IMR-90 (cell line): ENCODE measurements at regions not wholly inside any gene's neighbourhood (a gene's known extent, or its start where the extent isn't known, plus 50 kb on each side); places are given as distances from the start of the nearest gene placed in this dataset.

Experiments
- ATAC-seq: fragments of 200-7000 bp; cut with Tn5 transposase; 2 replicates; pipeline ENCODE4 v1.9.1; 2020; ENCODE audit warnings: low read depth, mild to moderate bottlenecking, moderate library complexity
- BruUV-seq: library from RNA; stranded (reverse); fragments of 400-500 nt; replicated peaks from 2 replicates; lab custom pipeline; 2021; lab: Mats Ljungman, UMichigan
- CTCF ChIA-PET: fragments of 300-600 bp; formaldehyde crosslinking; extraction: SDS; loops from one replicate; lab custom pipeline; 2021; ENCODE audit warnings: antibody characterized with exemption; lab: Yijun Ruan, JAX
- POLR2A ChIA-PET: fragments of 300-600 bp; sonication (Branson Sonifier 250); formaldehyde crosslinking; loops from one replicate; lab custom pipeline; 2022; ENCODE audit warnings: antibody characterized with exemption; ENCODE audit not compliant: unreplicated experiment; lab: Charles Lee
- DNase-seq: peaks from one replicate; pipeline ENCODE4 v3.0.0; 2013
- H2AFZ ChIP-seq: replicated peaks from 2 replicates; pipeline ENCODE3; 2013; ENCODE audit warnings: low read length, mild to moderate bottlenecking; ENCODE audit not compliant: poor library complexity
- H2AK5ac ChIP-seq: 2 replicates; pipeline ENCODE4 v1.6.1; 2013; ENCODE audit warnings: low read depth, low read length, inconsistent platforms
- H2AK9ac ChIP-seq: replicated peaks from 2 replicates; pipeline ENCODE3; 2013; ENCODE audit warnings: mild to moderate bottlenecking, low read depth, low read length, moderate library complexity; ENCODE audit not compliant: poor library complexity
- H2BK120ac ChIP-seq: 2 replicates; pipeline ENCODE4 v1.6.1; 2013; ENCODE audit warnings: low read depth, low read length, inconsistent platforms
- H2BK15ac ChIP-seq: 3 replicates; pipeline ENCODE4 v1.6.1; 2013; ENCODE audit warnings: low read depth, low read length, inconsistent platforms
- H2BK20ac ChIP-seq: 2 replicates; pipeline ENCODE4 v1.6.1; 2013; ENCODE audit warnings: low read depth, mild to moderate bottlenecking, inconsistent platforms, low read length, moderate library complexity
- H2BK5ac ChIP-seq: 2 replicates; pipeline ENCODE4 v1.6.1; 2013; ENCODE audit warnings: mild to moderate bottlenecking, low read depth, low read length, inconsistent platforms; ENCODE audit not compliant: poor library complexity, severe bottlenecking
- H3K14ac ChIP-seq: replicated peaks from 2 replicates; pipeline ENCODE4 v1.6.1; 2013; ENCODE audit warnings: low read depth, low read length, inconsistent platforms
- H3K18ac ChIP-seq: 2 replicates; pipeline ENCODE4 v1.6.1; 2013; ENCODE audit warnings: low read depth, low read length, control low read depth
- H3K23ac ChIP-seq: 2 replicates; pipeline ENCODE4 v1.6.1; 2013; ENCODE audit warnings: low read depth, low read length, inconsistent platforms
- H3K27ac ChIP-seq: 2 replicates; pipeline ENCODE4 v1.5.1; 2013; ENCODE audit warnings: mild to moderate bottlenecking, control low read depth, low read length; ENCODE audit not compliant: insufficient read depth
- H3K27me3 ChIP-seq: 2 replicates; pipeline ENCODE4 v1.6.1; 2013; ENCODE audit warnings: low read length; ENCODE audit not compliant: control insufficient read depth, insufficient read depth
- H3K36me3 ChIP-seq: 2 replicates; pipeline ENCODE4 v1.6.1; 2013; ENCODE audit warnings: low read length, mixed read lengths; ENCODE audit not compliant: control insufficient read depth, insufficient read depth
- H3K4ac ChIP-seq: 2 replicates; pipeline ENCODE4 v1.6.1; 2013; ENCODE audit warnings: low read depth, low read length, inconsistent platforms
- H3K4me1 ChIP-seq: 2 replicates; pipeline ENCODE4 v1.6.1; 2013; ENCODE audit warnings: low read length, mixed read lengths; ENCODE audit not compliant: control insufficient read depth, insufficient read depth
- H3K4me2 ChIP-seq: 2 replicates; pipeline ENCODE4 v1.6.1; 2013; ENCODE audit warnings: low read depth, mild to moderate bottlenecking, control low read depth, low read length, moderate library complexity
- H3K4me3 ChIP-seq: 2 replicates; pipeline ENCODE4 v1.5.1; 2013; ENCODE audit warnings: low read depth, mild to moderate bottlenecking, control low read depth, low read length, moderate library complexity; ENCODE audit not compliant: insufficient read depth
- H3K56ac ChIP-seq: 2 replicates; pipeline ENCODE4 v1.6.1; 2013; ENCODE audit warnings: low read length, inconsistent platforms; ENCODE audit not compliant: insufficient read depth; ENCODE audit errors: extremely low read depth
- H3K79me1 ChIP-seq, 2 experiments: 2 replicates each; pipeline ENCODE4 v1.6.1; 2013; ENCODE audit warnings: low read length in 2 of 2, inconsistent platforms in 1 of 2, low read depth in 1 of 2
- H3K9ac ChIP-seq: 2 replicates; pipeline ENCODE4 v1.6.1; 2013; ENCODE audit warnings: low read depth, low read length, control low read depth
- H3K9me1 ChIP-seq: 2 replicates; pipeline ENCODE4 v1.6.1; 2013; ENCODE audit warnings: low read length, inconsistent platforms; ENCODE audit not compliant: insufficient read depth
- H3K9me3 ChIP-seq: 2 replicates; pipeline ENCODE4 v1.6.1; 2013; ENCODE audit warnings: low read length; ENCODE audit not compliant: control insufficient read depth, insufficient read depth
- H4K20me1 ChIP-seq: 2 replicates; pipeline ENCODE4 v1.6.1; 2013; ENCODE audit warnings: low read length, inconsistent platforms; ENCODE audit not compliant: insufficient read depth
- H4K5ac ChIP-seq: 2 replicates; pipeline ENCODE4 v1.6.1; 2013; ENCODE audit warnings: mild to moderate bottlenecking, low read depth, low read length, control low read depth
- H4K8ac ChIP-seq, 2 experiments: 2 replicates each; pipeline ENCODE4 v1.6.1; 2013; ENCODE audit warnings: low read depth in 2 of 2, low read length in 2 of 2, control low read depth in 1 of 2, inconsistent platforms in 1 of 2
- H4K91ac ChIP-seq: 2 replicates; pipeline ENCODE4 v1.6.1; 2013; ENCODE audit warnings: low read depth, low read length, inconsistent platforms; ENCODE audit not compliant: insufficient read depth
- BHLHE40 ChIP-seq: fragments of 150-350 bp; IDR thresholded peaks from 2 replicates; pipeline ENCODE4 v1.6.1; 2016; ENCODE audit warnings: mild to moderate bottlenecking, low read depth, low read length
- CEBPB ChIP-seq: IDR thresholded peaks from 2 replicates; pipeline ENCODE4 v1.6.1; 2012; ENCODE audit warnings: low read depth, low read length, improper control_type of control experiment
- CHD1 ChIP-seq: IDR thresholded peaks from 2 replicates; pipeline ENCODE4 v1.6.1; 2012; ENCODE audit warnings: low read depth, low read length, improper control_type of control experiment
- CTCF ChIP-seq: conservative IDR thresholded peaks from 2 replicates; pipeline ENCODE4 v1.5.1; 2012; ENCODE audit warnings: mild to moderate bottlenecking, low read depth, low read length, improper control_type of control experiment
- ELK1 ChIP-seq: fragments of 150-350 bp; IDR thresholded peaks from 2 replicates; pipeline ENCODE4 v1.6.1; 2016; ENCODE audit warnings: low read depth, mild to moderate bottlenecking, low read length, moderate library complexity, borderline replicate concordance
- FOS ChIP-seq: fragments of 150-350 bp; IDR thresholded peaks from 2 replicates; pipeline ENCODE4 v1.6.1; 2016; ENCODE audit warnings: low read depth, low read length
- MAFK ChIP-seq: IDR thresholded peaks from 2 replicates; pipeline ENCODE4 v1.6.1; 2012; ENCODE audit warnings: low read depth, low read length, improper control_type of control experiment
- MXI1 ChIP-seq: IDR thresholded peaks from 2 replicates; pipeline ENCODE4 v1.6.1; 2012; ENCODE audit warnings: low read depth, mild to moderate bottlenecking, low read length, moderate library complexity, borderline replicate concordance
- NFE2L2 ChIP-seq: fragments of 150-350 bp; IDR thresholded peaks from 2 replicates; pipeline ENCODE4 v1.6.1; 2016; ENCODE audit warnings: low read depth, mild to moderate bottlenecking, low read length
- POLR2A ChIP-seq: IDR thresholded peaks from 2 replicates; pipeline ENCODE4 v1.6.1; 2012; ENCODE audit warnings: mild to moderate bottlenecking, low read depth, low read length
- RAD21 ChIP-seq: IDR thresholded peaks from 2 replicates; pipeline ENCODE4 v1.6.1; 2012; ENCODE audit warnings: low read length, improper control_type of control experiment
- RCOR1 ChIP-seq: IDR thresholded peaks from 2 replicates; pipeline ENCODE4 v1.6.1; 2012; ENCODE audit warnings: mild to moderate bottlenecking, low read length, improper control_type of control experiment; ENCODE audit not compliant: insufficient replicate concordance
- RFX5 ChIP-seq: IDR thresholded peaks from 2 replicates; pipeline ENCODE4 v1.8.0; 2012; ENCODE audit warnings: low read depth, mild to moderate bottlenecking, low read length, moderate library complexity
- SMC3 ChIP-seq: fragments of 150-350 bp; IDR thresholded peaks from 2 replicates; pipeline ENCODE4 v1.6.1; 2016; ENCODE audit warnings: low read depth, mild to moderate bottlenecking, antibody characterized with exemption, low read length, moderate library complexity
- USF2 ChIP-seq: fragments of 150-350 bp; IDR thresholded peaks from 2 replicates; pipeline ENCODE4 v1.6.1; 2017; ENCODE audit warnings: mild to moderate bottlenecking, antibody characterized with exemption, low read length, low read depth
- WGBS, 2 experiments: methylation state at CpG; one replicate each; pipeline versions ENCODE4 v1.1.5 to v1.1.7; 2013; ENCODE audit warnings: missing lambda C conversion rate in 2 of 2; ENCODE audit not compliant: insufficient read length in 1 of 2; ENCODE audit errors: extremely low coverage in 2 of 2; 5-methylcytosine and 5-hydroxymethylcytosine counted together
- dilution Hi-C: fragments of 300-500 bp; cut with HindIII; formaldehyde crosslinking; loops from one replicate; pipeline ENCODE4 v1.14.3; 2018; ENCODE audit warnings: low sequenced_read_pairs; ENCODE audit not compliant: unreplicated experiment
- in situ Hi-C: fragments of 300-500 bp; cut with MboI; formaldehyde crosslinking; loops from 3 replicates; pipeline ENCODE4 v1.14.3; 2019; ENCODE audit warnings: low sequenced_read_pairs, inconsistent platforms, mixed read lengths
- intact Hi-C: fragments of 100-400 bp; cut with micrococcal nuclease; formaldehyde crosslinking; loops from 2 replicates; pipeline ENCODE4 v1.10.0; 2022

GRCh38 chr13:99809496-99809895 lies 162.1 kb downstream of the ZIC5 start:
- BruUV-seq = no TSS peak
- no peak overlapping the region for H2AK5ac ChIP-seq
- no peaks in the 10 kb centered on the region for H3K9me3 ChIP-seq
- POLR2A ChIA-PET = interaction anchor here (0.6 kb wide), 1 partner anchor 194 kb away, joined by 3 read pairs; no protein-coding TSS in a partner anchor
- H3K79me1 ChIP-seq = no peaks in the 10 kb centered on the region
- H3K9ac ChIP-seq = no peak overlapping the region
- no peak overlapping the region for H3K18ac ChIP-seq
- in situ Hi-C loops (no loop called here), intact Hi-C loops (loop anchor here (10.0 kb wide), 1 partner anchor 365 kb away; no protein-coding TSS in a partner anchor), dilution Hi-C loops (no loop called here)
- H4K91ac ChIP-seq = no peak overlapping the region
- no peak overlapping the region for H3K4me2 ChIP-seq
- H3K4me1 ChIP-seq = no peaks in the 10 kb centered on the region
- H3K56ac ChIP-seq = no peak overlapping the region
- CTCF ChIA-PET = no interaction called here
- no peak for DNase-seq
- no peak overlapping the region for H4K5ac ChIP-seq
- no peak overlapping the region for H2AFZ ChIP-seq
- H3K4ac ChIP-seq = no peak overlapping the region
- H2AK9ac ChIP-seq = no peak overlapping the region
- H4K8ac ChIP-seq = no peak overlapping the region
- WGBS, 2 experiments = 41% methylated on average over 4 of the region's 8 CpGs; no CpG with 5 or more reads in 1 of the 2 experiments
- no peak overlapping the region for H2BK15ac ChIP-seq
- H3K14ac ChIP-seq = no peak overlapping the region
- H3K27ac ChIP-seq = no peak overlapping the region
- TF ChIP-seq MAFK = no peak
- no peak for TF ChIP-seq BHLHE40
- TF ChIP-seq FOS = no peak
- no peak for TF ChIP-seq MXI1
- no peak for TF ChIP-seq CHD1
- TF ChIP-seq RFX5 = no peak
- TF ChIP-seq CTCF = no peak
- no peak for TF ChIP-seq RAD21
- TF ChIP-seq SMC3 = no peak
- no peak for TF ChIP-seq ELK1
- no peak for TF ChIP-seq RCOR1
- no peak for TF ChIP-seq POLR2A
- TF ChIP-seq NFE2L2 = no peak
- TF ChIP-seq CEBPB = no peak
- TF ChIP-seq USF2 = no peak
- H3K27me3 ChIP-seq = no peaks in the 10 kb centered on the region; the same call in 1 of the 2 replicates
- no peak overlapping the region for H2BK120ac ChIP-seq
- H3K36me3 ChIP-seq = no peaks in the 10 kb centered on the region
- no peak overlapping the region for H3K23ac ChIP-seq
- ATAC-seq = no peak
- H4K20me1 ChIP-seq = no peaks in the 10 kb centered on the region
- H3K4me3 ChIP-seq = no peak overlapping the region
- H2BK20ac ChIP-seq = no peak overlapping the region
- no peak overlapping the region for H2BK5ac ChIP-seq
- H3K9me1 ChIP-seq = no peaks in the 10 kb centered on the region; the same call in 1 of the 2 replicates
